Heart right ventricle (tissue), 16 donors: ENCODE measurements at regions not wholly inside any gene's neighbourhood (a gene's known extent, or its start where the extent isn't known, plus 50 kb on each side); places are given as distances from the start of the nearest gene placed in this dataset.

Experiments
- ATAC-seq, 8 donors: fragments of 200-7000 bp; cut with Tn5 transposase; one replicate each; pipeline ENCODE4 v1.9.1; 2020; ENCODE audit warnings: mild to moderate bottlenecking in 8 of 8, moderate library complexity in 8 of 8, moderate number of reproducible peaks in 1 of 8
- DNase-seq, 2 donors: peaks; one replicate each; pipeline ENCODE4 v3.0.0-alpha.2; 2020
- H3K27ac ChIP-seq, 10 donors: fragments of 200-600 bp; sonication (generic) in 2 of 10; one replicate each; pipeline versions ENCODE4 v1.5.0 to v1.8.0; 2020 to 2022; ENCODE audit warnings: mild to moderate bottlenecking in 3 of 10
- H3K27me3 ChIP-seq, 7 donors: fragments of 200-600 bp; one replicate each; pipeline ENCODE4 v1.8.0; 2021 to 2022; ENCODE audit warnings: mild to moderate bottlenecking in 2 of 7
- H3K36me3 ChIP-seq, 9 donors: fragments of 200-600 bp; sonication (generic) in 1 of 9; one replicate each; pipeline versions ENCODE4 v1.5.0 to v1.8.0; 2020 to 2022; ENCODE audit warnings: mild to moderate bottlenecking in 2 of 9
- H3K4me1 ChIP-seq, 9 donors: fragments of 200-600 bp; sonication (generic) in 1 of 9; one replicate each; pipeline versions ENCODE4 v1.5.0 to v1.8.0; 2020 to 2022; ENCODE audit warnings: mild to moderate bottlenecking in 4 of 9
- H3K4me3 ChIP-seq, 10 donors: fragments of 200-600 bp; sonication (generic) in 2 of 10; one replicate each; pipeline versions ENCODE4 v1.5.0 to v1.8.0; 2020 to 2022; ENCODE audit warnings: mild to moderate bottlenecking in 7 of 10, moderate library complexity in 2 of 10
- H3K9me3 ChIP-seq, 11 donors: fragments of 200-600 bp in 10 of 11; sonication (generic) in 2 of 11; one replicate each; pipeline versions ENCODE4 v1.5.0 to v1.8.0; 2013 to 2022; ENCODE audit warnings: mild to moderate bottlenecking in 2 of 11, control low read depth in 1 of 11, moderate library complexity in 1 of 11
- WGBS, 2 donors: extraction: QIAGEN DNeasy Blood & Tissue Kit; methylation state at CpG; one replicate each; pipeline ENCODE4 v1.1.7; 2013; ENCODE audit warnings: inconsistent platforms in 1 of 2; 5-methylcytosine and 5-hydroxymethylcytosine counted together
- intact Hi-C, 10 donors: fragments of 100-400 bp; cut with DNase I; formaldehyde crosslinking; loops; one replicate each; pipeline versions ENCODE4 v1.11.1 to v1.14.2; 2022
- TF ChIP-seq, protein P1 (sequence below), 9 donors: fragments of 200-600 bp; sonication (generic) in 2 of 9; IDR thresholded peaks; one replicate each; pipeline versions ENCODE4 v1.5.0 to v1.8.0; 2021 to 2022; ENCODE audit warnings: antibody characterized with exemption in 9 of 9, mild to moderate bottlenecking in 5 of 9, moderate library complexity in 1 of 9
- donor health status: Arrhythmogenic right ventricular cardiomyopathy.
- donor health status: ischemic (EF 13 %, LVEDD 7.1; RV severe dilation, severe dysfunction).
- donor health status: healthy with polysubstance abuse.
- donor health status: DM: no; HTN: yes; CAD: no.
- donor health status: DM: no; HTN: no; CAD: no.
- donor health status: ischemic (EF 25% LVEDD 6.9; RV normal size, moderate dysfunction).
- donor health status: ischemic (EF 25% LVEDD 5.7; RV mildly dilated, moderate dysfunction).
- donor health status: healthy.
- donor health status: DM: yes; HTN: yes; CAD: no.
- donor health status: Ischemic cardiomyopathy.
- donor health status: ischemic (EF 35%, LVEDD 5.7; RV mildly dilated, moderate dysfunction).
- donor health status: nonischemic (EF 11% LVEDD 7.7; RV severe dilation, severe dysfunction).
- donor health status: DM: yes; HTN: yes; CAD: no.
- donor health status: PGD.
- donor health status: ischemic (EF 29% LVEDD 5.4; RV normal size, mild dysfunction).
- donor health status: nonischemic (EF 23%, LVEDD 6.1; RV moderate dilation, normal function).

DNA sequence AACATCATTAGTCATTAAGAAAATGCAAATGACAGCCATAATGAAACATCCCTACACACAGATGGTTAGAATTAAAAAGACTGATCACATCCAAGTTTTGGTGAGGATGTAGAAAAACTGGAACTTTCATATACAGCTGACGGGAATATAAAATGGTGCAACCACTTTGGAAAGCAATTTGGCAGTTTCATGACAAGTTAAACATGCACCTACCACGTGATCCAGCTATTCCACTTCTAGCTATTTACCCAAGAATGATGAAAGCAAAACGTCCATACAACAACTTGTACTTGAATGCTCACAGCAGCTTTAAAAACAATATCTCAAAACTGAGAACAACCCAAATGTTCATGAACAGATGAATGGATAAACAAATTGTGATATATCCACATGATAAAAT lies 77.9 kb upstream of the AVPR1A start:
- Histone ChIP-seq H3K4me1 (no peaks in the 10 kb centered on the region), H3K36me3 (no peaks in the 10 kb centered on the region), H3K27me3 (no peaks in the 10 kb centered on the region), H3K27ac (no peak overlapping the region), H3K9me3 (no peaks in the 10 kb centered on the region), H3K4me3 (no peak overlapping the region)
- TF ChIP-seq, protein P1, sequence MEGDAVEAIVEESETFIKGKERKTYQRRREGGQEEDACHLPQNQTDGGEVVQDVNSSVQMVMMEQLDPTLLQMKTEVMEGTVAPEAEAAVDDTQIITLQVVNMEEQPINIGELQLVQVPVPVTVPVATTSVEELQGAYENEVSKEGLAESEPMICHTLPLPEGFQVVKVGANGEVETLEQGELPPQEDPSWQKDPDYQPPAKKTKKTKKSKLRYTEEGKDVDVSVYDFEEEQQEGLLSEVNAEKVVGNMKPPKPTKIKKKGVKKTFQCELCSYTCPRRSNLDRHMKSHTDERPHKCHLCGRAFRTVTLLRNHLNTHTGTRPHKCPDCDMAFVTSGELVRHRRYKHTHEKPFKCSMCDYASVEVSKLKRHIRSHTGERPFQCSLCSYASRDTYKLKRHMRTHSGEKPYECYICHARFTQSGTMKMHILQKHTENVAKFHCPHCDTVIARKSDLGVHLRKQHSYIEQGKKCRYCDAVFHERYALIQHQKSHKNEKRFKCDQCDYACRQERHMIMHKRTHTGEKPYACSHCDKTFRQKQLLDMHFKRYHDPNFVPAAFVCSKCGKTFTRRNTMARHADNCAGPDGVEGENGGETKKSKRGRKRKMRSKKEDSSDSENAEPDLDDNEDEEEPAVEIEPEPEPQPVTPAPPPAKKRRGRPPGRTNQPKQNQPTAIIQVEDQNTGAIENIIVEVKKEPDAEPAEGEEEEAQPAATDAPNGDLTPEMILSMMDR (IDR thresholded peaks at IDR 0.05) = no peak
- DNase-seq (no peak), ATAC-seq (no peak)
- 54 to 59% methylated on average over 3 of the region's 3 CpGs for WGBS, 2 donors
- intact Hi-C loops = no loop called here

DNA sequence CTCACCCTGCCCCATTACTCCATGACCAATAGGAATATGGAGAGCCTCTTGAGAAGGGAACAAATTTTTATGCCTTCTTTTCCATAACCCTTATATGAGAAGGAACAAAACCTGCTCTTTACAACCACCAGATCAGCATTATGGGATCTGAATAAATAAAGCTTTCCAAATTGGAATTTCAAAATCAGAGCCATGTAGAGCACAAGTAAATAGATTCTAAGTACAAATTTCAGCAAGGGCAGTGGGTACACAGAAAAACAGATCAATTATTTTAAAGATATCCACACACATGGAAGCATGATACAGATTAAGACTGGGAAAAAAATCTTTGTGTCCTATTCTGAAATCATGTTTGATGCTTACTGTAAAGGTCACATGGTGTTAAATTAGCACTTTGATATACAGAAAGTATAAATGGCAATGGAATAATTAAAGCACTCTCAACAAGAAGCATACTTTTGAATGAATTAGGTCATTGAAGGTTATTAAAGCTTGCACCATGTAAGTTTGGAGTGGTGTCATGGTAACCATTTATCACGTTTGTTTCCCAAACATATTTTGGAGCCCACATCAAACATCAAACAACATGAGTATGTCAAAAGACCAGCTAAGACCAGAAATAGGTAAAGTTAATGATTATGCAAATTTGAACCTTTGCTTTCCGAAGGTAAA lies 75.9 kb upstream of the AVPR1A start:
- no peaks in the 10 kb centered on the region for H3K36me3 ChIP-seq
- no peaks in the 10 kb centered on the region for H3K9me3 ChIP-seq
- intact Hi-C loops = no loop called here
- WGBS, 2 donors = 57 to 77% methylated on average over 2 of the region's 2 CpGs
- H3K27me3 ChIP-seq = no peaks in the 10 kb centered on the region
- H3K4me3 ChIP-seq = no peak overlapping the region
- TF ChIP-seq, protein P1 (IDR thresholded peaks at IDR 0.05) = no peak
- ATAC-seq (no peak), DNase-seq (no peak)
- no peak overlapping the region for H3K27ac ChIP-seq
- no peaks in the 10 kb centered on the region for H3K4me1 ChIP-seq

DNA sequence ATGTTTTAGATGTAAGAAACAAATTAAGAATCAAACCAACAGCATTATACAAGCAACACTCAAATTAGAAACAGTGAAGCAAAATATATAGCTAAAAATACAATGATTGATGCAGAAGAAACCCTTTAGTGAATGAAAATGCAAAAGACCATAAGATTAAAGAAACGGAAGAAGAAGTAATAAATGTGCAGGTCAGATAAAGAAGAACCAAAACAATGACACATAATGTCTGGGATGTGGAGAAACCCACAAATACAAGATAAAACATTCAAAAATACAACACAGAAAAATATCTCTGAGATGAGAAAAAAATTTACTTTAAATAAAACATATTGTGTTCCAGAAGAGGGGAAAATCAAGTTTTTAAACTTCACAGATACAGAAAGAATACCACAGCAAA lies 73.4 kb upstream of the AVPR1A start:
- no peaks in the 10 kb centered on the region for H3K36me3 ChIP-seq
- no peaks in the 10 kb centered on the region for H3K4me1 ChIP-seq
- TF ChIP-seq, protein P1 (IDR thresholded peaks at IDR 0.05) = no peak
- 46 to 50% methylated on average over 1 of the region's 1 CpG for WGBS, 2 donors
- no peak for DNase-seq
- H3K27ac ChIP-seq = no peak overlapping the region
- intact Hi-C loops = no loop called here
- ATAC-seq = no peak
- H3K9me3 ChIP-seq = no peaks in the 10 kb centered on the region
- no peaks in the 10 kb centered on the region for H3K27me3 ChIP-seq
- no peak overlapping the region for H3K4me3 ChIP-seq

DNA sequence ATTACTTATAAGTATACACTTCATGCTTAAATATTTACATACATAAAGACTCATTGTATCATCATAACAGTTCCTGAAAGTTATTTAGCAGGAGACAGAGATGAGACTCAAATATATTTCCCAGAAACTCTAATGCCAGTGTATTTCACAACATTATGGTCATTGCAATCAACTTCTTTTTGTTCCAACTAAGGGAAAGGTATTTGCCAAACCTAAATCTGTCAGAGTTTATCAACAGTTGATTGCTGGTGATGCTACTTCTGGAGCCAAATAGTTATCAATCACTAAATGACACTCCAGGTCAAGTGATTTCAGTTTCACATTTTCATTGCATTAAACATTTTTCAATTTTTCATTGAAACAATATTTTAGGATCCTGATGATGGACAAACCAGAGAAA lies 72.1 kb upstream of the AVPR1A start:
- H3K9me3 ChIP-seq = no peaks in the 10 kb centered on the region
- no peaks in the 10 kb centered on the region for H3K27me3 ChIP-seq
- H3K36me3 ChIP-seq = no peaks in the 10 kb centered on the region
- DNase-seq (no peak), ATAC-seq (no peak)
- intact Hi-C loops = no loop called here
- H3K4me1 ChIP-seq = no peaks in the 10 kb centered on the region
- no peak overlapping the region for H3K4me3 ChIP-seq
- TF ChIP-seq, protein P1 (IDR thresholded peaks at IDR 0.05) = no peak
- H3K27ac ChIP-seq = no peak overlapping the region
